ENCODE measurements at regions not wholly inside any gene's neighbourhood (a gene's known extent, or its start where the extent isn't known, plus 50 kb on each side); places are given as distances from the start of the nearest gene placed in this dataset.
"Not testable (repeated sequence)": the region's sequence is repeated elsewhere in the genome, so short reads cannot be mapped to it uniquely, and the experiment has no call there.

DNA sequence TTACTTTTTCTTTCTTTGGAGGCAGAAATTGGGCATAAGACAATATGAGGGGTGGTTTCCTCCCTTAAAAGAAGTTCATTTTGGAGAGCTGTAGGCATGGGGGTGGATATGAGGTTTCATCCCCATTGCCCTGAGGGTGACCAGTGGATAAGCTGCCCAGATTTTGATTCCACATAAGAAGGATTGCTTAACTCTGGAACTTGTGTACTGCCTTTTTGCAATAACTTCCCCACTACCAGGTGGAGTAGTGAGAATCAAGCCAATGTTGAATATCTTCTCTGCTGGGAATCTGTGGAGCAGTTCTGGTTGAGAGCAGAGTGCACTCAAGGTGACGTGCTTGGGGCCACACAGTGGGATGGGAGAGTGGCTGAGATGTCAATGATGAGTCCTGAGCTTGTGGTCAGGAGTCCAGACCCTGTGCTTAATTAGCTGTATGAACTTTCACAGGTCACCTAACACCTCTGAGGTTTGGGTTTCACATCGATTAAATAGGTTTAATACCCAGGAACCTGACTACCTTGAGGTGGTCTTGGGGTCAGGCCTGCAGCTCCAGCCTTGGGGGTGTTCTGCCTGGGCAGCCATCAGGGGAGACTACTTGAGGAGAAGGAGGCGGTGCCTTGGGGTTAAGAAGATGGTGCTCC, 152.9 kb downstream of the FCRL5 start:
- no peak overlapping the region for H3K27ac ChIP-seq (ENCODE audit: low read length)
- H3K4me1 ChIP-seq (ENCODE audit: control insufficient read depth, insufficient read depth, low read length): peaks cover 9% of the 10 kb centered on the region
- no peak overlapping the region for H3K9ac ChIP-seq (ENCODE audit: low read length in 2 of 2)
- no peaks in the 10 kb centered on the region for H3K36me3 ChIP-seq (ENCODE audit: control insufficient read depth in 2 of 2, insufficient read depth in 2 of 2, low read length in 2 of 2)
- H3K4me3 ChIP-seq (ENCODE audit: low read length in 2 of 2): no peak overlapping the region
- H3K27me3 ChIP-seq (ENCODE audit: control insufficient read depth in 1 of 2, insufficient read depth in 2 of 2, low read length in 2 of 2): peaks cover 0 to 2% of the 10 kb centered on the region in 2 donors
- H3K9me3 ChIP-seq (ENCODE audit: control insufficient read depth in 2 of 2, low read length in 2 of 2): no peaks in the 10 kb centered on the region

DNA sequence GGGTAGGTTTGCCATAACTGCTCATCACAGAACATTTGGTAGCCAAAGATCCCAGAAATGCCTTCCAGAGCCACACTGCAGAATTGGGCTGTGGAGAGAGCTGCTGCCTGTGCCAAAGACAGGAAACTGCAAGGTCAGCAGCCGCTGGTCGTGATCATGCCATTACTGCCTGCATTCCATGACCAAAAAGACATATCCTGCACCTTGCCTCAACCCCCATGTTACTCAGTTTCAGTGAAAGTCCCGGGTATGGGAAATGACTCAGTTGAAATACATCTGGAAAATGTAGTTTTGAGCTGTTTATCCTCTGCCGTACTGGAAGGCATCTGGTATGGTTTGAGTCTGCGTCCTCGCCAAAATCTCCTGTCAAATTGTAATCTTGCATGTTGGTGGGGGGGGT, 161.7 kb downstream of the FCRL5 start:
- no peaks in the 10 kb centered on the region for H3K36me3 ChIP-seq (ENCODE audit: control insufficient read depth in 2 of 2, insufficient read depth in 2 of 2, low read length in 2 of 2)
- no peak overlapping the region for H3K9ac ChIP-seq (ENCODE audit: low read length in 2 of 2)
- peak overlapping the region; percentile 41 to 46 for H3K4me3 ChIP-seq (ENCODE audit: low read length in 2 of 2)
- H3K27ac ChIP-seq (ENCODE audit: low read length): no peak overlapping the region
- peaks cover 5% of the 10 kb centered on the region for H3K4me1 ChIP-seq (ENCODE audit: control insufficient read depth, insufficient read depth, low read length)
- no peaks in the 10 kb centered on the region for H3K27me3 ChIP-seq (ENCODE audit: control insufficient read depth in 1 of 2, insufficient read depth in 2 of 2, low read length in 2 of 2)
- H3K9me3 ChIP-seq (ENCODE audit: control insufficient read depth in 2 of 2, low read length in 2 of 2): no peaks in the 10 kb centered on the region

DNA sequence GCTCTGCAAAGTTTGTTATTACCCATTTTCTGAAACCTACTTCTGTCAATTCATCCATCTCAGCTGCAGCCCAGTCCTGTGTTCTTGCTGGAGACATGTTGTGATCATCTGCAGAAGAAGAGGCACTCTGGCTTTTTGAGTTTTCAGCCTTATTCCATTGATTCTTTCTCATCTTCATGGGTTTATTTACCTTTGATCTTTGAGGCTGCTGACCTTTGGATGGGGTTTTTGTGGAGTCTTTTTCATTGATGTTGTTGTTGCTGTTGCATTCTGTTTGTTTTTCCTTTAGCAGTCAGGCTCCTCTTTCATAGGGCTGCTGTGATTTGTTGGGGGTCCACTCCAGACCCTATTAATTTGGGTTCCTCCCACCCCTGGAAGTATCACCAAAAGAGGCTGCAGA, 164.3 kb downstream of the FCRL5 start:
- Histone ChIP-seq H3K4me3 (ENCODE audit: low read length in 2 of 2) (no peak overlapping the region), H3K9ac (ENCODE audit: low read length in 2 of 2) (no peak overlapping the region), H3K9me3 (ENCODE audit: control insufficient read depth in 2 of 2, low read length in 2 of 2) (no peaks in the 10 kb centered on the region), H3K4me1 (ENCODE audit: control insufficient read depth, insufficient read depth, low read length) (peaks cover 5% of the 10 kb centered on the region), H3K27ac (ENCODE audit: low read length) (no peak overlapping the region), H3K27me3 (ENCODE audit: control insufficient read depth in 1 of 2, insufficient read depth in 2 of 2, low read length in 2 of 2) (no peaks in the 10 kb centered on the region), H3K36me3 (ENCODE audit: control insufficient read depth in 2 of 2, insufficient read depth in 2 of 2, low read length in 2 of 2) (no peaks in the 10 kb centered on the region)

DNA sequence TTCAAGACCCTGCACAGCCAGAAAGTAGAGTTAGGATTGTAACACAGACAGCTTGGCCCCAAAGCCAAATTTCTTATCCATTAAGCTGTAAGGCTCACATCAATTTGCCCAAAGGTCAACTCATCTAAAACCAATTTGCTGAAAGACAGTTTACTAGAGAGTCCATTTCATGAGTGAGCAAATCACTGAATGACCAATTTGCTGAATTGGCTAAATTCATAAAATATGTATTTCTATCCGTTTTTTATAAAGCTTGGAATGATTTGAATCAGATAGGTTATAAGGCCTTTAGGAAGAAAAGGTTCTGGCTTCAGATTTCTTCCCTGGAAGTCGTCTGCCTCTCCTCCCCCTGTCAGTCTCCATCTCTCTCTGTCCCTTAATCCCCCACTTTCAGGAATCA, 168.1 kb downstream of the FCRL5 start:
- Histone ChIP-seq H3K9me3 (ENCODE audit: control insufficient read depth in 2 of 2, low read length in 2 of 2) (no peaks in the 10 kb centered on the region), H3K4me3 (ENCODE audit: low read length in 2 of 2) (no peak overlapping the region), H3K27ac (ENCODE audit: low read length) (no peak overlapping the region), H3K4me1 (ENCODE audit: control insufficient read depth, insufficient read depth, low read length) (no peaks in the 10 kb centered on the region), H3K27me3 (ENCODE audit: control insufficient read depth in 1 of 2, insufficient read depth in 2 of 2, low read length in 2 of 2) (no peaks in the 10 kb centered on the region), H3K9ac (ENCODE audit: low read length in 2 of 2) (no peak overlapping the region), H3K36me3 (ENCODE audit: control insufficient read depth in 2 of 2, insufficient read depth in 2 of 2, low read length in 2 of 2) (no peaks in the 10 kb centered on the region)

DNA sequence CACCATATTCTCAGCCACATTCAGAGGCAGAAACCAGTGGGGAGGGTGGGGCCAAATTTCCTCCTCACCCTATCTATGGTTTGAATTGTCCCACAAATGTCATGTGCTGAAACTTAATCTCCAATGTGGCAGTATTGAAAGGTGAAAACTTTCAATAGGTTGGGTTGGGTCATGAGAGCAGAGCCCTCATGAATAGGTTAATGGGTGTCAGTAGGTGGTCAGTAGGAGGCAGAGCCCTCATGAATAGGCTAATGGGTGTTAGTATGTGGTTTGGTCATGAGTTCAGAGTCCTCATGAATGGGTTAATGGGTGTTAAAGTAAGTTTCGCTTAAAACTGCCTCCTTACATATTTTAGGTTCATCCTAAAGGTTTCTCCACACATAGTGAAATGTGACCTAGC, 170.0 kb downstream of the FCRL5 start:
- H3K27me3 ChIP-seq (ENCODE audit: control insufficient read depth in 1 of 2, insufficient read depth in 2 of 2, low read length in 2 of 2): no peaks in the 10 kb centered on the region

DNA sequence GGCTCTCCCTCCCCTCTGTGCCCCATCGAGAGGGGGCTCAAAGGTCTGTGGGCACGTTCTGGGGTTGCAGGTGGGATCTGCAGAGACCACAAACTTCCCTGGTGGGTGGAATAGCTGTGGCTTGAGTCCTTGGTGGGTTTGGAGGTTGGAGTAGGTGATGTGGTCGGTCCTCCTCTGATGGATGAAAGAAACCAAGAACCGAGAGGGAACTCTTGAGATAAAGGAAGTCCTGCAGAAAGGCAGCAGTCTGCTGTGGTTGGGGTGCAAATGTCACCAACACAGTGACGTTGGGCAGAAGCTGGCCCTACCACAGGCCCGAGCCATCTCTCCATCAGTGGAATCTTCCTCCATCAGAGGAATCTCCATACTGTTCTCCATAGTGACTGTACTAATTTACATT, 171.8 kb downstream of the FCRL5 start:
- Histone ChIP-seq H3K36me3 (ENCODE audit: control insufficient read depth in 2 of 2, insufficient read depth in 2 of 2, low read length in 2 of 2) (no peaks in the 10 kb centered on the region), H3K9ac (ENCODE audit: low read length in 2 of 2) (no peak overlapping the region), H3K4me3 (ENCODE audit: low read length in 2 of 2) (no peak overlapping the region), H3K27me3 (ENCODE audit: control insufficient read depth in 1 of 2, insufficient read depth in 2 of 2, low read length in 2 of 2) (peaks cover 0 to 3% of the 10 kb centered on the region in 2 donors), H3K4me1 (ENCODE audit: control insufficient read depth, insufficient read depth, low read length) (no peaks in the 10 kb centered on the region), H3K27ac (ENCODE audit: low read length) (no peak overlapping the region), H3K9me3 (ENCODE audit: control insufficient read depth in 2 of 2, low read length in 2 of 2) (no peaks in the 10 kb centered on the region)

More for the DNA sequence above, 170.0 kb downstream of the FCRL5 start:
- no peak overlapping the region for H3K9ac ChIP-seq (ENCODE audit: low read length in 2 of 2)
- H3K4me1 ChIP-seq (ENCODE audit: control insufficient read depth, insufficient read depth, low read length): no peaks in the 10 kb centered on the region
- H3K9me3 ChIP-seq (ENCODE audit: control insufficient read depth in 2 of 2, low read length in 2 of 2): no peaks in the 10 kb centered on the region
- H3K36me3 ChIP-seq (ENCODE audit: control insufficient read depth in 2 of 2, insufficient read depth in 2 of 2, low read length in 2 of 2): no peaks in the 10 kb centered on the region
- H3K27ac ChIP-seq (ENCODE audit: low read length): no peak overlapping the region
- H3K4me3 ChIP-seq (ENCODE audit: low read length in 2 of 2): no peak overlapping the region

DNA sequence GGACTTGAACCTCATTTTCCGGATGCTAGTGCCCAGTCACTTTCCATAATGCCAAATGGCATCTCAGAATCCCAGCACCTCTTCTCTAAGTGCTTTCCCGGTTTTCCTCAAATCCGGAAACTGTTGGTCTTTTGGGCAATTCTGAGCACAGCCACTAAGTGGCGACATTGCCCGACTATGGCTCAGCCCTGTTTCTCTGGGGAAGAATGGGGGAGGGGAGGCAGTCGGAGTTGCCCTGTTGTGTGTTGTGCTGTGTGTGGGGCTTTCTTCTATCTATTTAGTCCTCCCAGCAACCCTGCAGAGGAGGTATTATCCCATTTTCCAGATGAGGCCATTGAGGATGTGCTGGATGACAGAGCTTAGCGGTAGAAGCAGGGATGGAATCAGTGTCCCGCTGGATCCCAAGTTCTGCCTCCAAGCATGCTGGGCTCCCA, 175.0 kb downstream of the FCRL5 start:
- not testable (repeated sequence) for H3K4me3 ChIP-seq (ENCODE audit: low read length in 2 of 2)

DNA sequence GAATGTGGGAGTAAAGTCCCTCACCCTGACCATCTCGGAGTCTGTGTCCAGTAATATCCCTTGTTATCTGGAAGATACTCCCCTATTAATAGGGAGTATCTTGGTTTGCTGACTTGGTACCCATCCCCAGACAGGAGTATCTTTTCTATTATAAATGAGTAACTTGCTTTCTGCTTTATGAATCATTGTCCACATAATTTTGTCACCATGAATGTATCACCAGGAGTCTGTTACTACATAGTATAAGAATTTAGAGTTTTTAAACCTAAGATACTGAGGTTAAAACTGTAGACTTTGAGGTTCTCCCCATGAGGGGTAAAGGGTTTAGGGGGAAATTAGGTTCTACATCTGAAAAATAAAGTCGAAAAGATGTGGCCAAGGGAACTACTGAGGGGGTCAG, 175.6 kb downstream of the FCRL5 start:
- Histone ChIP-seq H3K36me3 (ENCODE audit: control insufficient read depth in 2 of 2, insufficient read depth in 2 of 2, low read length in 2 of 2) (no peaks in the 10 kb centered on the region), H3K9ac (ENCODE audit: low read length in 2 of 2) (no peak overlapping the region), H3K27ac (ENCODE audit: low read length) (no peak overlapping the region), H3K4me3 (ENCODE audit: low read length in 2 of 2) (no peak overlapping the region), H3K9me3 (ENCODE audit: control insufficient read depth in 2 of 2, low read length in 2 of 2) (no peaks in the 10 kb centered on the region), H3K27me3 (ENCODE audit: control insufficient read depth in 1 of 2, insufficient read depth in 2 of 2, low read length in 2 of 2) (peaks cover 3 to 4% of the 10 kb centered on the region in 2 donors), H3K4me1 (ENCODE audit: control insufficient read depth, insufficient read depth, low read length) (no peaks in the 10 kb centered on the region)

More for the DNA sequence above, 175.0 kb downstream of the FCRL5 start:
- H3K36me3 ChIP-seq (ENCODE audit: control insufficient read depth in 2 of 2, insufficient read depth in 2 of 2, low read length in 2 of 2); H3K27me3 ChIP-seq (ENCODE audit: control insufficient read depth in 1 of 2, insufficient read depth in 2 of 2, low read length in 2 of 2); H3K9me3 ChIP-seq (ENCODE audit: control insufficient read depth in 2 of 2, low read length in 2 of 2); H3K9ac ChIP-seq (ENCODE audit: low read length in 2 of 2); H3K4me1 ChIP-seq (ENCODE audit: control insufficient read depth, insufficient read depth, low read length); H3K27ac ChIP-seq (ENCODE audit: low read length): not testable (repeated sequence)

DNA sequence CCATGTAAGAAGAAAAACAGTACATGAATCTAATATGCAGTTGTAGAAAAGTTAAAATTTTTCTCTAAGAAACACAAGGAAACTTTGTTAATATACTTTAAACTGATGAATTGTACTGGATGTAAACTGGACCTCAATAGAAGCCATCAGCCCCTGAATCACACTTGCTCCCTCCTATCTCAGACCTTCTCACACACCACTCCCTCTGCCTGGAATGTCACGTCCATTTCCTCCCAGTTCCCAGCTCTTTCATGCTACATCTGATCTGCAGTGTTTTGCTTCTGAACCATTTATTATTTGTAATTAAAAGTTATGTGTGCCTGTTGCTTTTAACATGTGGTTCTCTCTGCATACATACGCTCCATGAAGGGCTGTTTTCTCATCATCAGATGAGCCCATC, 180.0 kb downstream of the FCRL5 start:
- not testable (repeated sequence) for H3K9me3 ChIP-seq (ENCODE audit: control insufficient read depth in 2 of 2, low read length in 2 of 2); H3K27me3 ChIP-seq (ENCODE audit: control insufficient read depth in 1 of 2, insufficient read depth in 2 of 2, low read length in 2 of 2); H3K36me3 ChIP-seq (ENCODE audit: control insufficient read depth in 2 of 2, insufficient read depth in 2 of 2, low read length in 2 of 2); H3K9ac ChIP-seq (ENCODE audit: low read length in 2 of 2); H3K27ac ChIP-seq (ENCODE audit: low read length); H3K4me3 ChIP-seq (ENCODE audit: low read length in 2 of 2); H3K4me1 ChIP-seq (ENCODE audit: control insufficient read depth, insufficient read depth, low read length)

DNA sequence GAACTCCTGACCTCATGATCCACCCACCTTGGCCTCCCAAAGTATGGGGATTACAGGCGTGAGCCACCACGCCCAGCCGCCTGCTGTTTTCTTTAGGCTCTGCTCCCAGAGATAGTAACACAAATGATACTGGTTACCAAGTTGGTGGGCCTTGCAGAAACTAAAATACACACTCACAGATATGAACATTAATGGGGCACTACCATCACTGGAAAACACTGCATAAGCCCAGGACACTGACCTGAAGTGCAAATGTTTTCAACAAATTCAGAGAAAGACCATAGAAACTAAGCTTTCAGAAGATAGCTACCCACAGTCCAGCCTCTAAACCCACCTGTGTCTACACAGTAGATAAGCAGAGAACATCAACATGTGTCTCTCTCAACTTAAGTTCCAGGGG, 180.5 kb downstream of the FCRL5 start:
- peaks cover 3 to 4% of the 10 kb centered on the region in 2 donors for H3K27me3 ChIP-seq (ENCODE audit: control insufficient read depth in 1 of 2, insufficient read depth in 2 of 2, low read length in 2 of 2)
- no peak overlapping the region for H3K4me3 ChIP-seq (ENCODE audit: low read length in 2 of 2)
- H3K36me3 ChIP-seq (ENCODE audit: control insufficient read depth in 2 of 2, insufficient read depth in 2 of 2, low read length in 2 of 2): no peaks in the 10 kb centered on the region
- no peak overlapping the region for H3K9ac ChIP-seq (ENCODE audit: low read length in 2 of 2)
- H3K9me3 ChIP-seq (ENCODE audit: control insufficient read depth in 2 of 2, low read length in 2 of 2): no peaks in the 10 kb centered on the region
- H3K27ac ChIP-seq (ENCODE audit: low read length): no peak overlapping the region
- H3K4me1 ChIP-seq (ENCODE audit: control insufficient read depth, insufficient read depth, low read length): no peaks in the 10 kb centered on the region

DNA sequence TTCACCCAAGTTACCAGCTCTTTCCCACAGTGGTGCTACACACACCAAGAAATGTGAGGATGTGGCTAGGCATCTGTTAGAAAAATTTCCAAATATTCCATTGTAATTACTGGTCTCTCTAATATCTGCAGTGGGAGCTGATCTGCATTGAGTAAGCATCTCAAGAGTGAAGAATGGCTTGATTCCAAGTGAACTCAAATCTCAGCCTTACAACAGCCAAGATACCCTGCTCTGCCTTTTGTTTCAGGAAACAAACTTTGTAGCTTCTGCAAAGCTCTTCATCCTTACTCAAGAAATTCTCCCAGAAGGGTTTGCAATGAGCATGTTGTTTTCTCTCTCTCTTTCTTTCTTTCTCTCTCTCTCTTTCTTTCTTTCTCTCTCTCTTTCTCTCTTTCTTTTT, 181.1 kb downstream of the FCRL5 start:
- Histone ChIP-seq H3K4me3 (ENCODE audit: low read length in 2 of 2) (no peak overlapping the region), H3K36me3 (ENCODE audit: control insufficient read depth in 2 of 2, insufficient read depth in 2 of 2, low read length in 2 of 2) (no peaks in the 10 kb centered on the region), H3K27ac (ENCODE audit: low read length) (no peak overlapping the region), H3K27me3 (ENCODE audit: control insufficient read depth in 1 of 2, insufficient read depth in 2 of 2, low read length in 2 of 2) (peaks cover 1 to 4% of the 10 kb centered on the region in 2 donors), H3K9me3 (ENCODE audit: control insufficient read depth in 2 of 2, low read length in 2 of 2) (no peaks in the 10 kb centered on the region), H3K4me1 (ENCODE audit: control insufficient read depth, insufficient read depth, low read length) (no peaks in the 10 kb centered on the region), H3K9ac (ENCODE audit: low read length in 2 of 2) (no peak overlapping the region)
